Psoas muscle (tissue), 7 donors: ENCODE measurements at regions not wholly inside any gene's neighbourhood (a gene's known extent, or its start where the extent isn't known, plus 50 kb on each side); places are given as distances from the start of the nearest gene placed in this dataset.

ENCODE experiments used
- ATAC-seq, 4 donors: fragments of 200-7000 bp; cut with Tn5 transposase; one replicate each; pipeline ENCODE4 v1.9.1; 2020; ENCODE audit warnings: moderate library complexity in 3 of 4, mild to moderate bottlenecking in 2 of 4
- DNase-seq, 2 donors: peaks; one replicate each; pipeline ENCODE4 v3.0.0-alpha.2; 2020
- H3K27ac ChIP-seq: fragments of 200-600 bp; one replicate; pipeline ENCODE4 v1.8.0; 2022
- H3K27me3 ChIP-seq, 3 donors: fragments of 200-600 bp in 1 of 3; one replicate each; pipeline versions ENCODE4 v1.6.1 to v1.8.0; 2013 to 2022; ENCODE audit warnings: low read length in 2 of 3, mild to moderate bottlenecking in 2 of 3, moderate library complexity in 1 of 3; ENCODE audit not compliant: insufficient read depth in 3 of 3
- H3K36me3 ChIP-seq, 2 donors: fragments of 200-600 bp in 1 of 2; one replicate each; pipeline versions ENCODE4 v1.6.1 to v1.8.0; 2013 to 2022; ENCODE audit warnings: low read depth in 1 of 2, mild to moderate bottlenecking in 1 of 2, moderate library complexity in 1 of 2; ENCODE audit not compliant: insufficient read depth in 1 of 2
- H3K4me1 ChIP-seq: fragments of 200-600 bp; one replicate; pipeline ENCODE4 v1.8.0; 2022
- H3K4me3 ChIP-seq: fragments of 200-600 bp; one replicate; pipeline ENCODE4 v1.8.0; 2022; ENCODE audit warnings: mild to moderate bottlenecking
- H3K9me3 ChIP-seq: fragments of 200-600 bp; one replicate; pipeline ENCODE4 v1.8.0; 2022
- WGBS, 3 donors: extraction: QIAGEN DNeasy Blood & Tissue Kit; methylation state at CpG; one replicate each; pipeline versions ENCODE4 v1.1.6 to v1.1.7; 2013; 5-methylcytosine and 5-hydroxymethylcytosine counted together
- intact Hi-C, 2 donors: fragments of 100-400 bp; cut with DNase I; formaldehyde crosslinking; loops; one replicate each; pipeline versions ENCODE4 v1.11.0 to v1.14.2; 2022
- TF ChIP-seq, protein P1 (sequence below): fragments of 200-600 bp; IDR thresholded peaks from one replicate; pipeline ENCODE4 v1.8.0; 2022; ENCODE audit warnings: antibody characterized with exemption
- donor health status: healthy with polysubstance abuse.
- donor health status: DM: no; HTN: no; CAD: no; lungs with moderate emphysema.
- donor health status: Bipolar disorder and iron deficiency.
- donor health status: healthy.
- donor health status: DM: yes; HTN: yes; CAD: no.
- donor health status: DM: no; HTN: no; CAD: no.
- donor health status: DM: yes; HTN: yes; CAD: no.

DNA sequence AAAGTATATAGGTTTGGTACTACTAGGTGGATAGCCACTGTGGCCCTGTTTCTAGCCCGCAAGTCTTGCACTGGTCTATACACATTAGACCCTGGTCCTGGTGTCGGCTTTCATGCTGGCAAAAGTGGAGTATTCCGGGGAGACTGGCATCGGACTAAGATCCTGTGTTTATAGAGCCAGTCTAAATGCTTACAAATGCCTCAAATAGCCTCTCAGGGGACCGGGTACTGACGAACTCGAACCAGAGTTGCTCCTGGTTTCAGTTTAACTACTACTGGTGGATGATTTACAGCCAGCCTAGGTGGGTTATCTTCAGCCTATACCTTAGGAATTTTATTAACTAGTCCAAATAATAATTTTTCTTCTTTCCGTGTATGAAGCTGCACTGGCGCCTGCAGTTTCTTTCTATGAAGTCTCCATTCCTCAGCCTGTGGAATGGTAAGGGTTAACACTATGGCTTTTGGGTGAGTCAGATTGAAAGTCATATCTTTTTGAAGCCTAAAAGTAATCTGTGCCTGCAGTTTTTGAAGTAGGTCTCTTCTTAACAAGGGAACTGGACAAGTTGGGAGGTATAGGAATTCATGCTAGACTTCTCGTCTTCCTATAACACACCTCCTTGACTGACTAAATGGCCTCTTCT, 51.3 kb downstream of the OR10H4 start:
- TF ChIP-seq, protein P1, sequence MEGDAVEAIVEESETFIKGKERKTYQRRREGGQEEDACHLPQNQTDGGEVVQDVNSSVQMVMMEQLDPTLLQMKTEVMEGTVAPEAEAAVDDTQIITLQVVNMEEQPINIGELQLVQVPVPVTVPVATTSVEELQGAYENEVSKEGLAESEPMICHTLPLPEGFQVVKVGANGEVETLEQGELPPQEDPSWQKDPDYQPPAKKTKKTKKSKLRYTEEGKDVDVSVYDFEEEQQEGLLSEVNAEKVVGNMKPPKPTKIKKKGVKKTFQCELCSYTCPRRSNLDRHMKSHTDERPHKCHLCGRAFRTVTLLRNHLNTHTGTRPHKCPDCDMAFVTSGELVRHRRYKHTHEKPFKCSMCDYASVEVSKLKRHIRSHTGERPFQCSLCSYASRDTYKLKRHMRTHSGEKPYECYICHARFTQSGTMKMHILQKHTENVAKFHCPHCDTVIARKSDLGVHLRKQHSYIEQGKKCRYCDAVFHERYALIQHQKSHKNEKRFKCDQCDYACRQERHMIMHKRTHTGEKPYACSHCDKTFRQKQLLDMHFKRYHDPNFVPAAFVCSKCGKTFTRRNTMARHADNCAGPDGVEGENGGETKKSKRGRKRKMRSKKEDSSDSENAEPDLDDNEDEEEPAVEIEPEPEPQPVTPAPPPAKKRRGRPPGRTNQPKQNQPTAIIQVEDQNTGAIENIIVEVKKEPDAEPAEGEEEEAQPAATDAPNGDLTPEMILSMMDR = no peak
- DNase-seq = no peak
- no peaks in the 10 kb centered on the region for H3K27me3 ChIP-seq
- intact Hi-C loops = no loop called here
- H3K4me3 ChIP-seq = no peak overlapping the region
- peaks cover 8% of the 10 kb centered on the region for H3K4me1 ChIP-seq
- no peak for ATAC-seq
- H3K27ac ChIP-seq = no peak overlapping the region
- H3K36me3 ChIP-seq = no peaks in the 10 kb centered on the region
- no peaks in the 10 kb centered on the region for H3K9me3 ChIP-seq
- WGBS, 3 donors = 67 to 70% (median 70%) methylated on average over 10 of the region's 10 CpGs

DNA sequence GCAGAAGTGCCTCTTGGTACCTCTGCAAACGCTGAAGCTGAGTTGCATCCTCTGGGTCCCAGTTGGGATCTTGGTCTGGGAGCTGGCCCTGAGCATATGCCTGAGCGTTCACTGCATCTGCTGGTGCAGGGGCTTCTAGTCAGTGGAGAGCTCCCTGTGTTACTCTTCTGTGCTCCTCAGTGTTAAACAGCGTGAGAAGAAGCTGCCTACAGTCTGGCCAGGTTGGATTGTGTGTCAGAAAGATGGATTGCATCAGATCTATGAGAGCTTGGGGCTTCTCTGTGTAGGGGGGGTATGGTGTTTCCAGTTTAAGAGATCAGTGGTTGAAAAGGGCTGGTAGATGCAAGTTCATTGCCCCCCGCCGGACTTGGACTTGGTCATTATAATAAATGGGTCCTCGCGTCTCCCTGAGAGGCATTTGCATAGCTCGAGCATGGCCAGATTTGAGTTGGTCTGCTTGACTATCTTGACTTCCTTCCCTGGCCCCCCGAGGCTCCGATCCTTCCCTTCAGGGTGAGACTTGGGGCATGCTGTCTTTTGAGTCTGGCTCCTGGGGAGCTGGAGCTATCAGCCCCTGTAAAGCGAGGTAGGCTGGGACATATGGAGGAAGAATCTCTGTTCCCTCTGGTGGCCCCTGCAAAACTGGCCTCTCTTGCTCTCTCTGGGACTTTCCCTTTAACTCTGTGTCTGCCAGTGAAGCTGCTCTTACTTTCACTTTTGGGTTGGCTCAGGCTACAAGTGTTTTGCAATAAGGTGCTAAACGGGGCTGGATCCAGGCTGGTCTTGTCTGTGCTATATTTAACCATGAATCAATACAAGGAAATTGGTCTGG, 52.9 kb downstream of the OR10H4 start:
- no peaks in the 10 kb centered on the region for H3K27me3 ChIP-seq
- intact Hi-C loops = no loop called here
- H3K4me1 ChIP-seq = peaks cover 8% of the 10 kb centered on the region
- DNase-seq = no peak
- TF ChIP-seq, protein P1 = no peak
- no peak overlapping the region for H3K27ac ChIP-seq
- no peaks in the 10 kb centered on the region for H3K9me3 ChIP-seq
- WGBS, 3 donors = 25 to 33% (median 29%) methylated on average over 12 of the region's 12 CpGs
- peak; percentile 53 to 78 (median 60) for ATAC-seq
- no peaks in the 10 kb centered on the region for H3K36me3 ChIP-seq
- H3K4me3 ChIP-seq = peak overlapping the region; percentile 59

DNA sequence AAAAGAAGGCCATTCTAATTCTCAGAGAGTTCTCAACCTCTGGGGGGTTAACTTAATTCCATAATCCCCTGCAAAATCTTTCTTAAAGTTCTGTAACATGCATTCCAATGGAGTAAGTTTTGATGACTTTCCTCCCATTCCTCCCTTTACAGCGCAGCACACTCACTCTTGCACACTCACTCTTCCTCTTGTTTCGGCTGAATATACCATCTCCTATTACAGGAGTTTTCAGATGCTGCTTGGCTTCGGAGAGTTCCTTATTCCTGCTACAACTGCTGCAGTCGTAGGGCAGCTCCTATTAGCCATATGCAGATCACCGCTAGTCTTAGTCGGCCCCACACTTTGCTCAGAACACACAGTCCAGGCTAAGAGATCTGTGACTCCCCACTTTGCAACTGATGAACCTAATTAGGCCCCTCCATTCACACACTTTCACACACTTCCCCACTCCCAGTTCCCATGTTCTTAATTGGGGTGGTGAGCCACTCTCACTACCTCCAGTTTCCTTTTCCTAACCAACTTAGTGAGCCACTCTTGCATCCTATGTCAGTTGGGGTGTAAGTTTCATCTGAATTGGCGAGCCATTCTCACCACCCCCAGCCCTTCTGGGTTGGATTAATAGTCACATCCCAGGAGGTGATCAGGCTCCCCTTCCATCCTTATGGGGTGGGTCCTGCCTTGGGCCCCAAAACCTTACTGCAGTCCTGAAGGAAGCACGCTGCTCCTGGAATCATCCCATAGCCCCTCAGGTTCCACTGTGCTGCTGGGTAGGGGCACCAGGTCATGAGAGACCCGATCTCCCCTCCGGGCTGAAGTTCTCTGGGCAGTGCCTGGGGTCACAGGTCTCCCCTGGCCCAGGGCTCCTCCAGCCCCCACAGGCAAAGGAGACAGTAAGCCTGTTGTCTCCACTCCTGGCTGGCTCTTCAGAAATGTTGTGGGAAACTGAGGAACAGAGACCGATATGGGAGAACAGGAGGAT, 53.9 kb downstream of the OR10H4 start:
- TF ChIP-seq, protein P1 = no peak

DNA sequence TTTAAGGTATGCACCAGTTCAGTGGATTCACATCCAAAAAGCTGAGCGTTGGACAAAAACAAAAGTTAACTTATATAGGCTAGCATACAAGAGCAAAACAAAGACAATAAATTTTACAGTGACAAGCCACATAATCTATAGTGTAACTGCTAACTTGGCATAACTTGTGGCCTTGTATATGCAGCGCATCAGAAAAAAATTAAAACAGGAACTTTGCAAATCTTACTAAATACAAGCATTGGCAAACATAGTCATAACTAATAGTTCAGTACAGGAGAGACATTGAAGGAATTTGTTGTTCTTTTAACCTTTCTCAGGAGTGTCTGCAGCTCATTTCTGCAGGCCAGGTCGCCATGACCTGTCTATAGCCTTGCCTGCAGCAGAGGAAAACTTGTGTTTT, 54.6 kb downstream of the OR10H4 start:
- H3K27me3 ChIP-seq = no peaks in the 10 kb centered on the region
- 70 to 77% (median 77%) methylated on average over 3 of the region's 3 CpGs for WGBS, 3 donors
- H3K4me1 ChIP-seq = peaks cover 8% of the 10 kb centered on the region
- H3K4me3 ChIP-seq = no peak overlapping the region
- no peak for DNase-seq
- ATAC-seq = no peak
- TF ChIP-seq, protein P1 = no peak
- H3K9me3 ChIP-seq = no peaks in the 10 kb centered on the region
- intact Hi-C loops = no loop called here
- H3K27ac ChIP-seq = no peak overlapping the region
- no peaks in the 10 kb centered on the region for H3K36me3 ChIP-seq

More for the DNA sequence above, 53.9 kb downstream of the OR10H4 start:
- WGBS, 3 donors = 63 to 68% (median 64%) methylated on average over 11 of the region's 11 CpGs
- no peaks in the 10 kb centered on the region for H3K27me3 ChIP-seq
- peaks cover 8% of the 10 kb centered on the region for H3K4me1 ChIP-seq
- no peak overlapping the region for H3K27ac ChIP-seq
- H3K36me3 ChIP-seq = no peaks in the 10 kb centered on the region
- ATAC-seq (no peak), DNase-seq (no peak)
- H3K9me3 ChIP-seq = no peaks in the 10 kb centered on the region
- peak overlapping the region; percentile 59 for H3K4me3 ChIP-seq
- intact Hi-C loops = no loop called here
